Left hindlimb (tissue), 1 donor: ENCODE measurements at regions not wholly inside any gene's neighbourhood (a gene's known extent, or its start where the extent isn't known, plus 50 kb on each side); places are given as distances from the start of the nearest gene placed in this dataset.
"Not testable (repeated sequence)": the region's sequence is repeated elsewhere in the genome, so short reads cannot be mapped to it uniquely, and the experiment has no call there.

Experiments
- DNase-seq: peaks from one replicate; pipeline ENCODE4 v3.0.0-alpha.2; 2018

- DNase-seq = no peak
These were observed 667.5 kb downstream of the DOK5 start for GRCh38 chr20:55142932-55143331.

GRCh38 chr20:55140631-55141030 is 665.2 kb downstream of the DOK5 start:
- no peak for DNase-seq

- DNase-seq = no peak
These were observed 663.9 kb downstream of the DOK5 start for GRCh38 chr20:55139173-55139765.

GRCh38 chr20:55135923-55136322 is 660.5 kb downstream of the DOK5 start:
- DNase-seq = no peak

- DNase-seq = no peak
These were observed 657.1 kb downstream of the DOK5 start for GRCh38 chr20:55132523-55132922.

- DNase-seq = not testable (repeated sequence)
These were observed 642.2 kb downstream of the DOK5 start for GRCh38 chr20:55117577-55117976.

GRCh38 chr20:55116598-55116997 is 641.2 kb downstream of the DOK5 start:
- DNase-seq = no peak

GRCh38 chr20:55103188-55103587 is 627.8 kb downstream of the DOK5 start:
- DNase-seq = no peak

GRCh38 chr20:55099251-55099650 is 623.9 kb downstream of the DOK5 start:
- DNase-seq = no peak

GRCh38 chr20:55097621-55098020 is 622.2 kb downstream of the DOK5 start:
- DNase-seq = no peak

GRCh38 chr20:55095745-55096400 is 620.5 kb downstream of the DOK5 start:
- DNase-seq = no peak

- DNase-seq = no peak
These were observed 619.0 kb downstream of the DOK5 start for GRCh38 chr20:55094353-55094861.

GRCh38 chr20:55090286-55090685 is 614.9 kb downstream of the DOK5 start:
- no peak for DNase-seq

- no peak for DNase-seq
These were observed 611.0 kb downstream of the DOK5 start for GRCh38 chr20:55086421-55086820.

GRCh38 chr20:55079917-55080316 is 604.5 kb downstream of the DOK5 start:
- no peak for DNase-seq

GRCh38 chr20:55074266-55074840 is 599.0 kb downstream of the DOK5 start:
- DNase-seq = not testable (repeated sequence)

GRCh38 chr20:55070001-55070400 is 594.6 kb downstream of the DOK5 start:
- no peak for DNase-seq

GRCh38 chr20:55067158-55067825 is 591.9 kb downstream of the DOK5 start:
- DNase-seq = no peak

GRCh38 chr20:55058938-55059337 is 583.5 kb downstream of the DOK5 start:
- no peak for DNase-seq

GRCh38 chr20:55057779-55058415 is 582.5 kb downstream of the DOK5 start:
- no peak for DNase-seq

- no peak for DNase-seq
These were observed 579.1 kb downstream of the DOK5 start for GRCh38 chr20:55054453-55054852.

GRCh38 chr20:55053389-55053788 is 578.0 kb downstream of the DOK5 start:
- no peak for DNase-seq

- DNase-seq = no peak
These were observed 577.1 kb downstream of the DOK5 start for GRCh38 chr20:55052459-55052858.
